WTC11 (cell line): ENCODE measurements at regions not wholly inside any gene's neighbourhood (a gene's known extent, or its start where the extent isn't known, plus 50 kb on each side); places are given as distances from the start of the nearest gene placed in this dataset.

Experiments used
- ATAC-seq: fragments of 200-7000 bp; cut with Tn5 transposase; 2 replicates; pipeline ENCODE4 v1.10.0; 2021; ENCODE audit warnings: mild to moderate bottlenecking, moderate library complexity
- CTCF ChIA-PET: fragments of 300-600 bp; sonication (Branson Sonifier 250); formaldehyde crosslinking; loops from one replicate; lab custom pipeline; 2021; ENCODE audit warnings: antibody characterized with exemption; lab: Charles Lee
- POLR2A ChIA-PET: fragments of 350-600 bp; sonication (Branson Sonifier 250); formaldehyde crosslinking; loops from one replicate; lab custom pipeline; 2021; ENCODE audit warnings: antibody characterized with exemption; lab: Charles Lee
- DNase-seq: peaks from one replicate; pipeline ENCODE4 v3.0.0; 2021; ENCODE audit warnings: low spot score
- H3K27ac Mint-ChIP-seq: 2 replicates; pipeline ENCODE4 v1.8.0; 2021; ENCODE audit warnings: mixed read lengths
- H3K27me3 Mint-ChIP-seq: 2 replicates; pipeline ENCODE4 v1.8.0; 2021; ENCODE audit warnings: low read depth, mild to moderate bottlenecking, moderate library complexity, mixed read lengths
- H3K36me3 Mint-ChIP-seq: 2 replicates; pipeline ENCODE4 v1.8.0; 2021; ENCODE audit warnings: mixed read lengths
- H3K4me1 Mint-ChIP-seq: 2 replicates; pipeline ENCODE4 v1.8.0; 2022; ENCODE audit warnings: mixed read lengths
- H3K4me3 Mint-ChIP-seq: 2 replicates; pipeline ENCODE4 v1.8.0; 2021; ENCODE audit warnings: mild to moderate bottlenecking, moderate library complexity, mixed read lengths
- H3K9me3 Mint-ChIP-seq: 2 replicates; pipeline ENCODE4 v1.8.0; 2021; ENCODE audit warnings: mixed read lengths
- ARID4B ChIP-seq: sonication (generic); formaldehyde crosslinking; IDR thresholded peaks from 2 replicates; pipeline ENCODE4 v1.8.0; 2023; ENCODE audit warnings: missing genetic modification reagents, mild to moderate bottlenecking, borderline replicate concordance
- CDX4 ChIP-seq: fragments of 250-450 bp; sonication (Bioruptor Pico); IDR thresholded peaks from 2 replicates; pipeline ENCODE4 v1.9.0; 2021; ENCODE audit warnings: moderate library complexity, mild to moderate bottlenecking, inconsistent platforms, borderline replicate concordance
- ETV6 ChIP-seq: sonication (generic); formaldehyde crosslinking; IDR thresholded peaks from 2 replicates; pipeline ENCODE4 v1.8.1; 2022; ENCODE audit warnings: mild to moderate bottlenecking, missing genetic modification reagents
- FOXK1 ChIP-seq: sonication (generic); formaldehyde crosslinking; IDR thresholded peaks from 2 replicates; pipeline ENCODE4 v1.8.0; 2022; ENCODE audit warnings: mild to moderate bottlenecking, moderate library complexity, missing genetic modification reagents
- JUN ChIP-seq: sonication (generic); formaldehyde crosslinking; IDR thresholded peaks from 2 replicates; pipeline ENCODE4 v1.8.0; 2023; ENCODE audit warnings: mild to moderate bottlenecking, missing genetic modification reagents
- MAX ChIP-seq: sonication (generic); formaldehyde crosslinking; IDR thresholded peaks from 2 replicates; pipeline ENCODE4 v1.8.0; 2022; ENCODE audit warnings: mild to moderate bottlenecking, missing genetic modification reagents
- OVOL2 ChIP-seq: fragments of 250-450 bp; sonication (Bioruptor Pico); IDR thresholded peaks from 2 replicates; pipeline ENCODE4 v1.9.0; 2021; ENCODE audit warnings: mild to moderate bottlenecking, borderline replicate concordance
- PRDM15 ChIP-seq: sonication (generic); formaldehyde crosslinking; IDR thresholded peaks from 2 replicates; pipeline ENCODE4 v1.8.0; 2022; ENCODE audit warnings: missing genetic modification reagents
- SMAD3 ChIP-seq: sonication (generic); formaldehyde crosslinking; IDR thresholded peaks from 2 replicates; pipeline ENCODE4 v1.8.0; 2022; ENCODE audit warnings: missing genetic modification reagents, mild to moderate bottlenecking, borderline replicate concordance
- USF1 ChIP-seq: sonication (generic); formaldehyde crosslinking; IDR thresholded peaks from 2 replicates; pipeline ENCODE4 v1.8.0; 2022; ENCODE audit warnings: mild to moderate bottlenecking, missing genetic modification reagents
- ZBTB43 ChIP-seq: sonication (generic); formaldehyde crosslinking; IDR thresholded peaks from 2 replicates; pipeline ENCODE4 v1.8.1; 2023; ENCODE audit warnings: mild to moderate bottlenecking, missing genetic modification reagents
- ZNF138 ChIP-seq: sonication (generic); formaldehyde crosslinking; conservative IDR thresholded peaks from 2 replicates; pipeline ENCODE4 v1.8.1; 2022; ENCODE audit warnings: mild to moderate bottlenecking, moderate library complexity, missing genetic modification reagents
- ZNF425 ChIP-seq: fragments of 250-450 bp; sonication (Bioruptor Pico); conservative IDR thresholded peaks from 2 replicates; pipeline ENCODE4 v1.9.0; 2021; ENCODE audit warnings: mild to moderate bottlenecking
- ZNF671 ChIP-seq: fragments of 250-450 bp; sonication (Bioruptor Pico); IDR thresholded peaks from 2 replicates; pipeline ENCODE4 v1.8.0; 2021; ENCODE audit warnings: mild to moderate bottlenecking

- TF ChIP-seq ZNF671 (no peak), PRDM15 (peak; percentile 96), OVOL2 (CRISPR knock-in tag) (no peak), ZNF425 (no peak)
- Mint-ChIP-seq H3K36me3 (peaks cover 16% of the 10 kb centered on the region), H3K27ac (no peak overlapping the region), H3K4me3 (no peak overlapping the region), H3K4me1 (peaks cover 30% of the 10 kb centered on the region), H3K9me3 (peaks cover 26% of the 10 kb centered on the region), H3K27me3 (peaks cover 5% of the 10 kb centered on the region)
- DNase-seq = peak; percentile 34
- CTCF ChIA-PET = no interaction called here
- POLR2A ChIA-PET = no interaction called here
- peak; percentile 63; the same call in 1 of the 2 replicates for ATAC-seq
Observed at GRCh38 chrX:39974270-39974669, 123.5 kb downstream of the BCOR start.

- TF ChIP-seq FOXK1 (CRISPR knock-in tag) = no peak
- TF ChIP-seq ZBTB43 (CRISPR knock-in tag) = no peak
- no peak for TF ChIP-seq ZNF138 (CRISPR knock-in tag)
- no peak for TF ChIP-seq JUN (CRISPR knock-in tag)
- no peak for TF ChIP-seq ETV6 (CRISPR knock-in tag)
- no peak for TF ChIP-seq SMAD3 (CRISPR knock-in tag)
- TF ChIP-seq ARID4B (CRISPR knock-in tag) = no peak
- no peak for TF ChIP-seq CDX4 (CRISPR knock-in tag)
- no peak for TF ChIP-seq USF1 (CRISPR knock-in tag)
- TF ChIP-seq MAX (CRISPR knock-in tag) = no peak
- Mint-ChIP-seq H3K27me3 (peaks cover 5% of the 10 kb centered on the region), H3K36me3 (peaks cover 16% of the 10 kb centered on the region), H3K9me3 (peaks cover 26% of the 10 kb centered on the region), H3K27ac (no peak overlapping the region), H3K4me3 (no peak overlapping the region), H3K4me1 (peaks cover 22% of the 10 kb centered on the region)
- DNase-seq (no peak), ATAC-seq (peak; percentile 50)
- ChIA-PET POLR2A (no interaction called here), CTCF (interaction anchor here (0.8 kb wide), 1 partner anchor 91 kb away, joined by 3 read pairs; no protein-coding TSS in a partner anchor)
Observed at GRCh38 chrX:39975101-39975925, 122.4 kb downstream of the BCOR start.
